OCI-LY3 (cell line): ENCODE measurements at regions not wholly inside any gene's neighbourhood (a gene's known extent, or its start where the extent isn't known, plus 50 kb on each side); places are given as distances from the start of the nearest gene placed in this dataset.

ENCODE experiments used
- CTCF ChIP-seq: fragments of 200-600, 300-600 bp; sonication (generic); IDR thresholded peaks from 2 replicates; pipeline ENCODE4 v1.5.1; 2014; ENCODE audit warnings: antibody characterized with exemption, low read length, low read depth
- EZH2phosphoT487 ChIP-seq: fragments of 200-600 bp; shearing (Covaris generic); IDR thresholded peaks from 2 replicates; pipeline ENCODE4 v1.6.1; 2018; ENCODE audit warnings: antibody characterized with exemption, mixed run types, low read depth

GRCh38 chr4:1572010-1572385, 112.1 kb downstream of the FAM53A start:
- TF ChIP-seq CTCF (no peak), EZH2phosphoT487 (no peak)
